ENCODE measurements at regions not wholly inside any gene's neighbourhood (a gene's known extent, or its start where the extent isn't known, plus 50 kb on each side); places are given as distances from the start of the nearest gene placed in this dataset.

DNA sequence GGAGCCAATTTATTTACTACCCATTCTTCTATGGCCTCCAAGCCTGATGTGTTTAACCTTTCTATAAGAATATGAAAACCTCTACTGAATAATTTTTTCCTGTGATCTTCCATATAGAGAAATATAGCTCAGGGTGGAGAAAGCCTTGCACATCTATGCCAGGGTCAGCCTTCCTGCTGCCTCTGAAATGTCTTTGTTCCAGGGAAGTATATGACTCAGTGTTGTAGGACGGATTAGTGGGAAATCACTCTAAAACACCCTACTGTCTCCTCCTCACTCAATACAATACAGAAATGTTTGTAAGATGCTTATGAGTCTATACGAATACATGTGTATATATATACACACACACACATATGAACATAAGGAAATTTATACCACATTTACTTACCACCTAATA lies 1044.9 kb downstream of the BRINP3 start:
- DNase-seq = no peak

- peak; percentile 6 for DNase-seq
Observed at GRCh38 chr1:189434461-189434860, 1043.2 kb downstream of the BRINP3 start.

GRCh38 chr1:189435398-189435797 lies 1042.3 kb downstream of the BRINP3 start:
- DNase-seq = no peak

DNA sequence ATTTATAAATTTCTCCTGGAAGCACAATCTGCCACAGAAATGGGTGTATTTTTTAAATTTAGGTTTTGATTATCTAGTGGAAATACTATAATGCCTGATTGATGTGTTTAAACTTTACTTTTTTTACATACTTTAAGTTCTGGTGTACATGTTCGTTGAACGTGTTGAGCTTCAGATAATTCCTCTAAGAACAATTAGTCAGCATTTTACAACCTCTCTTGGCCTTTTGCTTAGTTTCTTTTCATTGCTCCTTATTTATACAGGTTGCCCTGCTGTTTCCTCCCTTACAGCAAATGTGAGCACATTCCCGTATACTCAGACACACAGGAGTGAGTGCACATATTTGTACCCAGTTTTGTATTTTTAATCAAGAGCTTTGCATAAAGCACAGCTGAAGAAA lies 1038.9 kb downstream of the BRINP3 start:
- no peak for DNase-seq

- DNase-seq = no peak
Observed at GRCh38 chr1:189463166-189463565, 1014.5 kb downstream of the BRINP3 start.

GRCh38 chr1:189496768-189497167 lies 980.9 kb downstream of the BRINP3 start:
- no peak for DNase-seq

DNA sequence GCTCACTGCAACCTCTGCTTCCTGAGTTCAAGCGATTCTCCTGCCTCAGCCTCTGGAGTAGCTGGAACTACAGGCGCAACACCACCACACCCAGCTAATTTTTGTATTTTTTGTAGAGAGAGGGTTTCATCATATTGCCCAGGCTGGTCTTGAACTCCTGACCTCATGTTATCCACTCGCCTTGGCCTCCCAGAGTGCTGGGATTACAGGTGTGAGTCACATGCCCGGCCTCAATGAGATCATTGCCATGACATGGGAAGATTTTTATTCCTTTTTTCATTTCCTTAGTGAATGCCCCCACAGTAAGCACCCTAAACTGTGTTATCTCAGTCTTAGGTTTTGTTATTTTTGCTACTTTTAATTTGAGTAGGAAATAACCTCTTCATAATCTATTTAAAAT lies 977.9 kb downstream of the BRINP3 start:
- no peak for DNase-seq

DNA sequence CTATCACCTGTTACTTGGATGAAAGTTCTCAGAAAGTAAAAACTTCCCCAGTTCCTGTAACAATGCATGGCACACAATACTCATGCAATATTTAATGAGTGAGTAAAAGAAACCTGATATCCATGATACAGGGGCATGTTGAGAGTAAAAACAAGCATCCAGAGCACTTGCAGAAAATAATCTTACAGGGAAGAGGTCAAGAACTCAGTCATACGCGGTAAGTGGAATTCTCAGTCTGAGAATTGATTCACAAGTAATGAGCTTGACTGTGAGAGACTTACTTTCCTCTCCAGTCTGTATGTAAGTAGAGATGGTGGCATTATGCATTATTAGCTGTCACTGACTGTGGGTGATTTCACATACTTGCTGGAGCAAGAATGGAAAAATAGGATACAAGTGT lies 976.9 kb downstream of the BRINP3 start:
- DNase-seq = no peak

DNA sequence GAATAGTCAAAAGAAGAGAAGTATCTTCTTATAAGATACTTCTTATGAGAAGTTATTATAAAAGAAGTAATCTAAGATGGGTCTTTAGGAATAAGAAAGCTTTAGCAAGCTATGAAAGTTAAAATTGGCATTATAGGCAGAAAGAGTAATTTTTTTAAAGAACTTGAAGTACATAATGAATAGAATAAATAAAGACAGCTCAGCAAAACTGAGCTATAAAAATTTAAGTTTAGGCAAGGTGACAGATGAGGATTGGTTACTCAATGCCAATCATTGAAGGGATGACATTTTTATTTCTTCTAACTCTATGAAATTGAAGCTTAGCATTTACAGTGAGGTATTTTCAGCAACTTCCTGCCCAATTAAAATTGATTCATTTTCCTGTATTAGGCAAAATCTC lies 966.8 kb downstream of the BRINP3 start:
- DNase-seq = no peak

- no peak for DNase-seq
Observed at GRCh38 chr1:189513091-189513490, 964.6 kb downstream of the BRINP3 start.

DNA sequence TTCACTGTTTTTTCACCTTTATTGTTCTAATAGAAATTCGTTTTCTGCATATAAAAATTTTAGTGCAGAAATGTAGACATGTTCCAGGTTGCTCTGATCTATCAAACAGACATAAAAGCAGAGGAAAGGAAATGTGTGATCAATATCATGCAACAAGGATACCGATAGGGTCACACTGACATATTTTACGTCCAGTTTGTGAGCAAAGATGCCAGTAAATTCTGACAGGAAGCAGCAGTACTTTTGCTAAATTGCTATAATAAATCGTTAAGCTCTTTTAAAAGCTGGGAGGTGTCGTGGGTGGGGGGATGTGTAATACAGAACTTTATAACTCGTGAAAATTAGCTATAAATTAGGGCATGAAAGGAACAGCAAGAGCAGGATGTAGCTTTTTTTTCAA lies 955.2 kb downstream of the BRINP3 start:
- no peak for DNase-seq

DNA sequence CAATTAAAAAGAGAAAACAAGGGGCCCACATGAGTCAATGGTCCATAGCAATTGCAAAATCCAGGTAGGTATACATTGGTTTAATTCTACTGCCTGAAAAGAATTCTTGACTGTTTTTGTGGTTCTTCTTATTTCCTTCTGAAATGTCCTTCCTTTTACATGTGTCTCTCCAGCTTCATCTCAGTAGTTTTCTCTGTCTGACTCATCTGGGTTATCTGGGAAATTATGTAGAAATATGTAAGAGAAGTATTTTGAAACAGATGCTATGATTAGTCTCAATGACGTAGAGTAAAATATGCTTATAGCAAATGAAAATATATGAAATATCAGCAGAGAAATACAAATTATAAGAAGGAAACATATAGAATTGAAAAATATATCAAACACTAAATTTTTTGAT lies 953.2 kb downstream of the BRINP3 start:
- DNase-seq = peak; percentile 4

- DNase-seq = no peak
Observed at GRCh38 chr1:189530162-189530561, 947.5 kb downstream of the BRINP3 start.

GRCh38 chr1:189538271-189538670 lies 939.4 kb downstream of the BRINP3 start:
- DNase-seq = no peak

DNA sequence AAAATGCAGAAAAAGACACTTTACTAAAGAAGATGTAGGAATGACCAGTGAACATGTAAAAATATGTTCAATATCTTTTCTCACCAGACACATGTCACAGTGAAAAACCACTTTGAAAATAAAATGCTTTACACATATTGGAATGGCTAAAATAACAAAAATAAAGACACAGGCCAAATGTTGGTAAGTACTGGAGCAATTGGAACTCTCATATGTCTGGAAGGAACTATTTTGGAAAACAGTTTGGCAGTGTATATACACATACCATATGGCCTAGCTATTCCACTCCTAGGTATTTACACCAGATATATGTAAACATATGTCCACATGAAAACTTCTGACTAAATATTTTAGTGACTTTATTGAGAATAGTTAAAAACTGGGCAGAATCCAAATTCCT lies 927.2 kb downstream of the BRINP3 start:
- DNase-seq = no peak

- DNase-seq = no peak
Observed at GRCh38 chr1:189563784-189564183, 913.9 kb downstream of the BRINP3 start.

GRCh38 chr1:189567890-189568289 lies 909.8 kb downstream of the BRINP3 start:
- DNase-seq = no peak

GRCh38 chr1:189596197-189596596 lies 881.5 kb downstream of the BRINP3 start:
- DNase-seq = no peak

DNA sequence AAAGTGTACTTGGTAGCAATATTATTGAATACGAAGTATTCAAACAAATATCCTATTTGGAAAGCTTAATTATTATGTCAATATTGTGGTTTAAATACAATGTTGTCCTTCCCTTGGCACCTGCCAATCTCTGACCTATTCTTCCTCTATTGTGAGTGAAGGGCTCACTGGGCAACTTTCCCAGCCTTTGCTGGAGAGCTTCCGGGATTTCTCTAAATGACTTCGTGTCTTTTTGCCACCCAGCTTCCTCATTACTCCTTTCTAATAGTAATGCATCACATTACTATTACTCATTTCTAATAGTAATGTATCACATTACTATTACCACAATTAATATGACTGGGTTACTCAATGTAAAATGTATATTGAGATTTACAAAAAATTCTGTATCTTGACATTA lies 880.6 kb downstream of the BRINP3 start:
- no peak for DNase-seq

DNA sequence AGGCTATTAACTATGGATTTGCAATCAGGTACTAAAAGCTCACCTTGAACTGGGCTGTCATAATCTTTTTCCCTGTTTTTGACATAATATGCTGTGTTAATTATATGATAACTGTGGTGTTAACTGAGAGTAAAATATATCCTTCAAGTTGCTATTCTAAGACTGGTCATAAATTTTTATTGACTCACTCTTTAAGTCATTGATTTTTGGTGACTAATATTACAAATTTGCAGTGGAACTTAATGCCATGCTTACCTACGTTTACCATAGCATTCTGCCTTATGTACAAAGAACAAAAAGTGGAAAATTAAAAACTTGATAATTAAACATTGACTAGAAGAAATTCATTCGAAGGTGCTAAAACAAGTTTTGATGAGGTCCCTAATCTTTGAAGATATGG lies 872.4 kb downstream of the BRINP3 start:
- DNase-seq = no peak

- no peak for DNase-seq
Observed at GRCh38 chr1:189606047-189606446, 871.6 kb downstream of the BRINP3 start.

DNA sequence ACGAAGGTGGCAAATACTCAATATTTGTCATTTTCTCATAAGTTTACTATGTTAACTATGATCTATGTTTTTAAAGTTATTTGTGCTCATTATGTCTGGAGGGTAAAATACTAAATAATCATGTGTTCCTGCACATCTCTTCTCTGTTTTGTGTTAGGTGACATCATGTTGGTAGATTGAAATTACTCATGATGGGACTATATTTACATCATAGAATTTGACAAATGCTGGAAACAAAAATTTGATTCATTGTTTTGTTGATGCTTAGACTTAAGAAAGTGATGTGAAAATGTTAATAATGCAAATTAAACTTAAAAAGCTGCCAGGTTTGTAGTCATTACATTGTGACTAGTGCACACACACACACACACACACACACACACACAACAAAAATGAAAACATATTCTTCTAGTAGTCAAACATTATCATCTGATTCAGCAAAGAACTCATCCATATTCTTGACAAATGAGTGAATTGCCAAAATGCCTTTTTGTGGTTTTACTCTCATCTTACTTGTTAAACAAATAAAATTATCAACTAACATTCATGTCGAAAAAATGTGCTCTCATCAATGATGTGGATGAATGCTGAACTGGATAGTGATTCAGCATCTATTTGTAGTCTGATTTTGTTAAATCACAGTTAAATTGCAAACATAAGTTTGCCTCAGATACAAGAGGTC lies 870.7 kb downstream of the BRINP3 start:
- DNase-seq = peak; percentile 91

DNA sequence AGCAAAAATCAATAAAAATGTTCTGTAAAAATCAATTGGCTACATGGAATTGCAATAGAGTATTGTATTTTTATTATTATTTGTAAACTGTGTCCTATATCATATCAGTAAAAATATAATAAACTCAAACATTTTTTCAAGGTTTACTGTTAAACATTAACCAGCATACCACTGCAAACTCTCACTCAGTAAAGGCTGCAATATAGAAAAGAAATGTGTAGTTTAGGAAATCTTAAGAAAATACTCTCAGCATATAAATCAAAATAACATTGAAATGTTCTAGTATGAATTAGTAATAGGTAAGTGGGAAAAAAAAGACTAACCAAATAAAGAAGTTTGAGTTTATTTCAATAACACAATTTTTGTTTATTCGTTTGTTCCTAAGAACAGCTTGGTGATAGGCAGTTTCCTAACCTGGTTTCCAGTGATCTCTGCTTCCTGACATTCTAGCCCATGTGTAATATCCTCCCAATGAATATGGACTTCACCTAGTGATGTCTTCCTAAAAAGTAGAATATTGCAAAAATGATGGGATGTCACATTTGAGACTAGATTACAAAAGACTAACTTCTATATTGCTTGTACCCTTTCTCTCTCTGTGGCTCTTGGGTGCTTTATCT lies 870.1 kb downstream of the BRINP3 start:
- no peak for DNase-seq

- DNase-seq = no peak
Observed at GRCh38 chr1:189609167-189609566, 868.5 kb downstream of the BRINP3 start.

- DNase-seq = peak; percentile 67
Observed at GRCh38 chr1:189616893-189617292, 860.8 kb downstream of the BRINP3 start.
